Lower lobe of right lung (tissue), 2 donors: ENCODE measurements at regions not wholly inside any gene's neighbourhood (a gene's known extent, or its start where the extent isn't known, plus 50 kb on each side); places are given as distances from the start of the nearest gene placed in this dataset.

Experiments used
- ATAC-seq, 2 donors: fragments of 200-7000 bp; cut with Tn5 transposase; one replicate each; pipeline ENCODE4 v1.9.1; 2020 to 2022; ENCODE audit warnings: mild to moderate bottlenecking in 2 of 2, moderate library complexity in 2 of 2
- DNase-seq: peaks from one replicate; pipeline ENCODE4 v3.0.0-alpha.2; 2020
- H3K27ac ChIP-seq: fragments of 200-600 bp; one replicate; pipeline ENCODE4 v1.8.0; 2022
- H3K27me3 ChIP-seq: fragments of 200-600 bp; one replicate; pipeline ENCODE4 v1.8.0; 2022; ENCODE audit warnings: low read depth
- H3K36me3 ChIP-seq: fragments of 200-600 bp; one replicate; pipeline ENCODE4 v1.8.0; 2022; ENCODE audit warnings: mild to moderate bottlenecking
- H3K4me1 ChIP-seq: fragments of 200-600 bp; one replicate; pipeline ENCODE4 v1.8.0; 2022
- H3K4me3 ChIP-seq: fragments of 200-600 bp; one replicate; pipeline ENCODE4 v1.8.0; 2022; ENCODE audit warnings: mild to moderate bottlenecking
- H3K9me3 ChIP-seq: fragments of 200-600 bp; one replicate; pipeline ENCODE4 v1.8.0; 2022
- CTCF ChIP-seq: fragments of 200-600 bp; IDR thresholded peaks from one replicate; pipeline ENCODE4 v1.8.0; 2022; ENCODE audit warnings: antibody characterized with exemption, mild to moderate bottlenecking
- intact Hi-C: fragments of 100-400 bp; cut with DNase I; formaldehyde crosslinking; loops from one replicate; pipeline ENCODE4 v1.11.0; 2022
- donor health status: DM: no; HTN: yes; CAD: no; lungs with severe emphysema.

DNA sequence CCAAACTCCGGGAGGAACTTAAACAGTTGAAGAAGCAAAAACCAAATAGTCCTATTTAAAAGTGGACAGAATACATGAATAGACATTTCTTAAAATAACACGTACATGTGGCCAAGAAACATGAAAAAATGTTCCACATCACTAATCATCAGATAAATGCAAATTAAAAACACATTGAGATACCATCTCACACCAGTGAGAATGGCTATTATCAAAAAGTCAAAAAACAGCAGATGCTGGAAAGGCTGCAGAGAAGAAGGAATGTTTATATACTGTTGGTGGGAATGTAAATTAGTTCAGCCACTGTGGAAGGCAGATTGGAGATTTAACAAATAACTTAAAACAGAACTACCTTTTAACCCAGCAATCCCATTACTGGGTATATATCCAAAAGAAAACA lies 283.0 kb upstream of the IZUMO3 start:
- no peak for TF ChIP-seq CTCF
- no peak overlapping the region for H3K27ac ChIP-seq
- no peaks in the 10 kb centered on the region for H3K27me3 ChIP-seq
- H3K4me3 ChIP-seq: no peak overlapping the region
- ATAC-seq (no peak), DNase-seq (no peak)
- no peaks in the 10 kb centered on the region for H3K9me3 ChIP-seq
- H3K4me1 ChIP-seq: no peaks in the 10 kb centered on the region
- H3K36me3 ChIP-seq: no peaks in the 10 kb centered on the region
- intact Hi-C loops: no loop called here

DNA sequence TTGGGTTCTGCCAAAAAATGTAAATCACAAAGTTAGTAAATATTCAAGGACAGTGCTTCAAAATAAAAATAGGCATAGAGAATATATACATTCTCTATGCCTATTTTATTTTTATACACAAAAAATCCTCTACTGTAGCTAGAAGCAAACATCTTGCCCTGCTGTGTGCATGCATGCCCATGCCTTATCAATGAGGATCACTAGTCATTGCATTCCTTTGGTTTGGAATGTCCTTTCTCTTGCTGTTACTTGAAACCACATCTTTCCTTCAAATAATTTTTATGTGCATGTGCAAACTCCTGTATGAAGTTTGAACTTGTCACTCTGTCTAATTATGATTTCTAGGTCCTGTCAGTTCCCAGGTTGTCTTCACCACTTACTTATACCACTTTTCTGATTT lies 278.9 kb upstream of the IZUMO3 start:
- H3K9me3 ChIP-seq: no peaks in the 10 kb centered on the region
- intact Hi-C loops: no loop called here
- H3K27me3 ChIP-seq: no peaks in the 10 kb centered on the region
- H3K27ac ChIP-seq: no peak overlapping the region
- ATAC-seq (no peak), DNase-seq (no peak)
- TF ChIP-seq CTCF: no peak
- H3K4me1 ChIP-seq: no peaks in the 10 kb centered on the region
- no peak overlapping the region for H3K4me3 ChIP-seq
- H3K36me3 ChIP-seq: no peaks in the 10 kb centered on the region

DNA sequence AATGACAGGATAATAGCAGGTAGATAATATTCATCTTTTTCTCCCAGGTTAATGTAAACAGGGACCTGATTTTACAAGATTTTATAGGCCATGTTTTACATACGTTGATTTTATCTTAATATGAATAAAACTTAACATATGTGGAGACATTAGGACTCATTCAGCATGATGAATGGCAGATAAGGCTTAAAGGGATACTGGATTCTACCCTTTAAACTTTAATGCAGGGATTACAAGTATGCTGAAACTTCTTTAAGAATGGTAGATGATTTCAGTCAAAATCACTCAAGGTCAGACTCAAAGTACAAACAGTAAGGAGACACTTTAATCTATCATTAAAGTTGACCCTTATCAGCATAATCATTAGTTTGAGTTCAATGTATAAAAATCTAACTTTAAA lies 274.5 kb upstream of the IZUMO3 start:
- intact Hi-C loops: no loop called here
- TF ChIP-seq CTCF: no peak

GRCh38 chr9:24817756-24818155 lies 272.1 kb upstream of the IZUMO3 start:
- no peak for DNase-seq
- ATAC-seq: no peak
- Histone ChIP-seq H3K36me3 (no peaks in the 10 kb centered on the region), H3K27me3 (no peaks in the 10 kb centered on the region), H3K27ac (no peak overlapping the region), H3K9me3 (no peaks in the 10 kb centered on the region), H3K4me3 (no peak overlapping the region), H3K4me1 (no peaks in the 10 kb centered on the region)
- intact Hi-C loops: no loop called here
- TF ChIP-seq CTCF: no peak

More for the DNA sequence above, 274.5 kb upstream of the IZUMO3 start:
- H3K9me3 ChIP-seq: no peaks in the 10 kb centered on the region
- H3K27ac ChIP-seq: no peak overlapping the region
- H3K27me3 ChIP-seq: no peaks in the 10 kb centered on the region
- DNase-seq: no peak
- no peak for ATAC-seq
- H3K4me1 ChIP-seq: no peaks in the 10 kb centered on the region
- no peaks in the 10 kb centered on the region for H3K36me3 ChIP-seq
- H3K4me3 ChIP-seq: no peak overlapping the region

- no peaks in the 10 kb centered on the region for H3K36me3 ChIP-seq
- H3K27me3 ChIP-seq: no peaks in the 10 kb centered on the region
- H3K9me3 ChIP-seq: no peaks in the 10 kb centered on the region
- no peaks in the 10 kb centered on the region for H3K4me1 ChIP-seq
- ATAC-seq (no peak), DNase-seq (no peak)
- no peak overlapping the region for H3K4me3 ChIP-seq
- intact Hi-C loops: no loop called here
- no peak overlapping the region for H3K27ac ChIP-seq
- no peak for TF ChIP-seq CTCF
Observed at GRCh38 chr9:24816006-24816405, 270.3 kb upstream of the IZUMO3 start.

GRCh38 chr9:24801344-24801743 lies 255.6 kb upstream of the IZUMO3 start:
- no peak for DNase-seq
- Histone ChIP-seq H3K27ac (no peak overlapping the region), H3K36me3 (no peaks in the 10 kb centered on the region), H3K27me3 (no peaks in the 10 kb centered on the region), H3K9me3 (no peaks in the 10 kb centered on the region), H3K4me1 (no peaks in the 10 kb centered on the region), H3K4me3 (no peak overlapping the region)
- ATAC-seq: no peak
- intact Hi-C loops: no loop called here
- no peak for TF ChIP-seq CTCF
